BLaER1 treated with 17β-estradiol and CSF1 and Interleukin-3, amounts not matched to agents 10 nM and 100 nM (cell line): ENCODE measurements at regions not wholly inside any gene's neighbourhood (a gene's known extent, or its start where the extent isn't known, plus 50 kb on each side); places are given as distances from the start of the nearest gene placed in this dataset.
"Not testable (repeated sequence)": the region's sequence is repeated elsewhere in the genome, so short reads cannot be mapped to it uniquely, and the experiment has no call there.

Experiments
- H3K27ac ChIP-seq, 11 experiments: shearing (Covaris generic); formaldehyde crosslinking; 2 replicates each; pipeline ENCODE4 v1.8.1; 2022
- H3K27me3 ChIP-seq, 11 experiments: shearing (Covaris generic); formaldehyde crosslinking; 2 replicates each; pipeline ENCODE4 v1.8.1; 2022
- H3K36me3 ChIP-seq, 11 experiments: shearing (Covaris generic); formaldehyde crosslinking; 2 replicates each; pipeline ENCODE4 v1.8.1; 2022
- H3K4me1 ChIP-seq, 10 experiments: shearing (Covaris generic); formaldehyde crosslinking; 2 replicates each; pipeline ENCODE4 v1.8.1; 2022
- H3K4me2 ChIP-seq, 11 experiments: shearing (Covaris generic); formaldehyde crosslinking; 2 replicates each; pipeline ENCODE4 v1.8.1; 2022
- H3K4me3 ChIP-seq, 10 experiments: shearing (Covaris generic); formaldehyde crosslinking; 2 replicates each; pipeline ENCODE4 v1.8.1; 2022
- H3K9ac ChIP-seq, 11 experiments: shearing (Covaris generic); formaldehyde crosslinking; 2 replicates each; pipeline ENCODE4 v1.8.1; 2022
- H3K9me3 ChIP-seq, 11 experiments: shearing (Covaris generic); formaldehyde crosslinking; replicated peaks in 1 of 11; 2 replicates each; pipeline ENCODE4 v1.8.1; 2022
- H4K20me1 ChIP-seq, 11 experiments: shearing (Covaris generic); formaldehyde crosslinking; 2 replicates each; pipeline ENCODE4 v1.8.1; 2022
- Cebpa-rat ChIP-seq, 11 experiments: shearing (Covaris generic); IDR thresholded peaks; 2 replicates each; pipeline ENCODE4 v1.8.1; 2022

- no peaks in the 10 kb centered on the region for H3K27me3 ChIP-seq
- H3K4me2 ChIP-seq, result no peak overlapping the region
- no peak overlapping the region for H3K4me3 ChIP-seq
- H3K27ac ChIP-seq, result no peak overlapping the region
- no peaks in the 10 kb centered on the region for H3K9me3 ChIP-seq
- no peaks in the 10 kb centered on the region for H4K20me1 ChIP-seq
- H3K36me3 ChIP-seq, result no peaks in the 10 kb centered on the region
- no peak overlapping the region for H3K9ac ChIP-seq
- H3K4me1 ChIP-seq, result no peaks in the 10 kb centered on the region
- no peak for TF ChIP-seq Cebpa-rat (IDR thresholded peaks at IDR 0.05)
These were observed 469.0 kb downstream of the TFEC start for GRCh38 chr7:115561335-115562110.

- no peaks in the 10 kb centered on the region for H4K20me1 ChIP-seq
- H3K27me3 ChIP-seq, result no peaks in the 10 kb centered on the region
- no peak overlapping the region for H3K4me3 ChIP-seq
- H3K4me1 ChIP-seq, result no peaks in the 10 kb centered on the region
- no peak overlapping the region for H3K4me2 ChIP-seq
- H3K27ac ChIP-seq, result no peak overlapping the region
- no peak for TF ChIP-seq Cebpa-rat (IDR thresholded peaks at IDR 0.05)
- H3K9me3 ChIP-seq, result no peaks in the 10 kb centered on the region
- H3K9ac ChIP-seq, result no peak overlapping the region
- H3K36me3 ChIP-seq, result no peaks in the 10 kb centered on the region
These were observed 470.7 kb downstream of the TFEC start for GRCh38 chr7:115559877-115560276.

GRCh38 chr7:115558161-115558560 is 472.4 kb downstream of the TFEC start:
- no peak for TF ChIP-seq Cebpa-rat (IDR thresholded peaks at IDR 0.05)
- Histone ChIP-seq H4K20me1 (no peaks in the 10 kb centered on the region), H3K4me3 (no peak overlapping the region), H3K27ac (no peak overlapping the region), H3K9me3 (no peaks in the 10 kb centered on the region), H3K9ac (no peak overlapping the region), H3K27me3 (no peaks in the 10 kb centered on the region), H3K4me2 (no peak overlapping the region), H3K4me1 (no peaks in the 10 kb centered on the region), H3K36me3 (no peaks in the 10 kb centered on the region)

- not testable (repeated sequence) for H3K4me3 ChIP-seq, H3K27ac ChIP-seq, H4K20me1 ChIP-seq, H3K36me3 ChIP-seq, H3K4me2 ChIP-seq, H3K27me3 ChIP-seq, H3K4me1 ChIP-seq, H3K9ac ChIP-seq, H3K9me3 ChIP-seq
These were observed 473.3 kb downstream of the TFEC start for GRCh38 chr7:115557296-115557695.

- Histone ChIP-seq H3K4me1 (no peaks in the 10 kb centered on the region), H3K27me3 (no peaks in the 10 kb centered on the region), H3K4me2 (no peak overlapping the region), H3K9me3 (no peaks in the 10 kb centered on the region), H3K9ac (no peak overlapping the region), H3K4me3 (no peak overlapping the region), H3K36me3 (no peaks in the 10 kb centered on the region), H3K27ac (no peak overlapping the region), H4K20me1 (no peaks in the 10 kb centered on the region)
- TF ChIP-seq Cebpa-rat (IDR thresholded peaks at IDR 0.05), result no peak
These were observed 477.8 kb downstream of the TFEC start for GRCh38 chr7:115552766-115553165.

- TF ChIP-seq Cebpa-rat (IDR thresholded peaks at IDR 0.05), result no peak
- Histone ChIP-seq H4K20me1 (no peaks in the 10 kb centered on the region), H3K4me2 (no peak overlapping the region), H3K9me3 (no peaks in the 10 kb centered on the region), H3K9ac (no peak overlapping the region), H3K27ac (no peak overlapping the region), H3K36me3 (no peaks in the 10 kb centered on the region), H3K27me3 (no peaks in the 10 kb centered on the region), H3K4me1 (no peaks in the 10 kb centered on the region), H3K4me3 (no peak overlapping the region)
These were observed 480.7 kb downstream of the TFEC start for GRCh38 chr7:115549910-115550309.

- Histone ChIP-seq H3K9me3 (no peaks in the 10 kb centered on the region), H3K27ac (no peak overlapping the region), H3K27me3 (no peaks in the 10 kb centered on the region), H4K20me1 (no peaks in the 10 kb centered on the region), H3K9ac (no peak overlapping the region), H3K4me3 (no peak overlapping the region), H3K4me1 (no peaks in the 10 kb centered on the region), H3K4me2 (no peak overlapping the region), H3K36me3 (no peaks in the 10 kb centered on the region)
- no peak for TF ChIP-seq Cebpa-rat (IDR thresholded peaks at IDR 0.05)
These were observed 481.8 kb downstream of the TFEC start for GRCh38 chr7:115548756-115549155.

GRCh38 chr7:115546790-115547189 is 483.8 kb downstream of the TFEC start:
- Histone ChIP-seq H3K4me2 (no peak overlapping the region), H3K4me1 (no peaks in the 10 kb centered on the region), H3K9me3 (no peaks in the 10 kb centered on the region), H3K27ac (no peak overlapping the region), H3K9ac (no peak overlapping the region), H3K27me3 (no peaks in the 10 kb centered on the region), H4K20me1 (no peaks in the 10 kb centered on the region), H3K36me3 (no peaks in the 10 kb centered on the region), H3K4me3 (no peak overlapping the region)
- TF ChIP-seq Cebpa-rat (IDR thresholded peaks at IDR 0.05), result no peak

GRCh38 chr7:115533785-115534184 is 496.8 kb downstream of the TFEC start:
- H3K9ac ChIP-seq, result no peak overlapping the region
- no peaks in the 10 kb centered on the region for H4K20me1 ChIP-seq
- no peaks in the 10 kb centered on the region for H3K9me3 ChIP-seq
- TF ChIP-seq Cebpa-rat (IDR thresholded peaks at IDR 0.05), result no peak
- H3K36me3 ChIP-seq, result no peaks in the 10 kb centered on the region
- no peak overlapping the region for H3K27ac ChIP-seq
- no peaks in the 10 kb centered on the region for H3K27me3 ChIP-seq
- no peaks in the 10 kb centered on the region for H3K4me1 ChIP-seq
- no peak overlapping the region for H3K4me3 ChIP-seq
- no peak overlapping the region for H3K4me2 ChIP-seq

GRCh38 chr7:115526278-115526677 is 504.3 kb downstream of the TFEC start:
- Histone ChIP-seq H3K27ac (no peak overlapping the region), H3K4me3 (no peak overlapping the region), H3K4me2 (no peak overlapping the region)

More at GRCh38 chr7:115526278-115526677, 504.3 kb downstream of the TFEC start:
- no peak overlapping the region for H3K9ac ChIP-seq
- H3K4me1 ChIP-seq, result no peaks in the 10 kb centered on the region
- peaks cover 6 to 16% (median 10%) of the 10 kb centered on the region in 11 experiments; a peak in 21 of 22 replicates for H3K9me3 ChIP-seq
- H3K36me3 ChIP-seq, result no peaks in the 10 kb centered on the region
- H4K20me1 ChIP-seq, result no peaks in the 10 kb centered on the region
- H3K27me3 ChIP-seq, result no peaks in the 10 kb centered on the region
- no peak for TF ChIP-seq Cebpa-rat (IDR thresholded peaks at IDR 0.05)
